A549 (cell line): ENCODE measurements at regions not wholly inside any gene's neighbourhood (a gene's known extent, or its start where the extent isn't known, plus 50 kb on each side); places are given as distances from the start of the nearest gene placed in this dataset.

Source experiments
- ATAC-seq, 2 experiments: fragments of 200-7000 bp in 1 of 2; fragments of >200 bp in 1 of 2; cut with Nextera tagmentation in 1 of 2; cut with Tn5 transposase in 1 of 2; 3 replicates each; pipeline versions ENCODE4 v1.8.0 to v1.9.1; 2018 to 2020; ENCODE audit warnings: mild to moderate bottlenecking in 1 of 2, moderate library complexity in 1 of 2
- CTCF ChIA-PET: fragments of 300-600 bp; sonication (Branson Sonifier 250); formaldehyde crosslinking; extraction: SDS; loops from one replicate; lab custom pipeline; 2021; ENCODE audit warnings: antibody characterized with exemption, inconsistent platforms; lab: Yijun Ruan, JAX
- POLR2A ChIA-PET: fragments of 350-600 bp; formaldehyde crosslinking; extraction: SDS; loops from one replicate; lab custom pipeline; 2021; ENCODE audit warnings: antibody characterized with exemption, inconsistent platforms; lab: Yijun Ruan, JAX
- DNase-seq, 2 experiments: peaks; one replicate each; pipeline versions ENCODE4 v3.0.0 to v3.0.0-alpha.2; 2011 to 2016; ENCODE audit warnings: low read depth in 1 of 2, low spot score in 1 of 2
- FAIRE-seq: peaks from 2 replicates; lab custom pipeline; 2011; peaks lifted over from hg19 to GRCh38; lab: Jason Lieb, UNC
- H3K27ac ChIP-seq, 2 experiments: fragments of >200 bp; sonication (Bioruptor Twin); formaldehyde crosslinking; 3 replicates each; pipeline ENCODE4 v1.5.1; 2016 to 2017
- H3K4me1 ChIP-seq: fragments of >200 bp; sonication (Bioruptor Twin); formaldehyde crosslinking; 3 replicates; pipeline ENCODE4 v1.6.1; 2016
- H3K4me2 ChIP-seq: fragments of >200 bp; sonication (Bioruptor Twin); formaldehyde crosslinking; 3 replicates; pipeline ENCODE4 v1.6.1; 2016
- H3K4me3 ChIP-seq: fragments of >200 bp; sonication (Bioruptor Twin); formaldehyde crosslinking; 3 replicates; pipeline ENCODE4 v1.5.1; 2016
- H3K9me3 ChIP-seq: fragments of >200 bp; sonication (Bioruptor Twin); formaldehyde crosslinking; 3 replicates; pipeline ENCODE4 v1.6.1; 2016
- ATOH8 ChIP-seq: fragments of 250-450 bp; sonication (Bioruptor Pico); IDR thresholded peaks from 2 replicates; pipeline ENCODE4 v1.5.0; 2020; ENCODE audit warnings: low read depth, mild to moderate bottlenecking, moderate library complexity
- BHLHE40 ChIP-seq: IDR thresholded peaks from 2 replicates; pipeline ENCODE4 v1.6.1; 2012; ENCODE audit warnings: low read depth, low read length, inconsistent platforms
- CHD4 ChIP-seq: fragments of 200-600 bp; sonication (generic); IDR thresholded peaks from 2 replicates; pipeline ENCODE4 v1.6.1; 2016; ENCODE audit warnings: antibody characterized with exemption, mild to moderate bottlenecking, borderline replicate concordance
- E2F6 ChIP-seq: IDR thresholded peaks from 2 replicates; pipeline ENCODE4 v1.6.1; 2012; ENCODE audit warnings: low read depth, borderline replicate concordance
- EHMT2 ChIP-seq: fragments of 200-600 bp; sonication (generic); IDR thresholded peaks from 2 replicates; pipeline ENCODE4 v1.6.1; 2016; ENCODE audit warnings: antibody characterized with exemption, low read depth, mild to moderate bottlenecking, moderate library complexity
- EP300 ChIP-seq, 2 experiments: fragments of >200 bp; sonication (Bioruptor Twin); formaldehyde crosslinking; IDR thresholded peaks; 2 replicates in 1 of 2; 3 replicates in 1 of 2; pipeline ENCODE4 v1.6.1; 2016 to 2017
- FOXS1 ChIP-seq: fragments of 250-450 bp; sonication (Bioruptor Pico); IDR thresholded peaks from 2 replicates; pipeline ENCODE4 v1.5.0; 2020; ENCODE audit warnings: mild to moderate bottlenecking, moderate library complexity
- HEYL ChIP-seq: fragments of 250-450 bp; sonication (Bioruptor Pico); IDR thresholded peaks from 2 replicates; pipeline ENCODE4 v1.8.0; 2021; ENCODE audit warnings: mild to moderate bottlenecking, moderate library complexity
- HOXA7 ChIP-seq: fragments of 250-450 bp; sonication (Bioruptor Pico); IDR thresholded peaks from 2 replicates; pipeline ENCODE4 v1.5.0; 2020; ENCODE audit warnings: mild to moderate bottlenecking, moderate library complexity
- HOXB5 ChIP-seq: fragments of 250-450 bp; sonication (Bioruptor Pico); IDR thresholded peaks from 2 replicates; pipeline ENCODE4 v1.5.0; 2020; ENCODE audit warnings: mild to moderate bottlenecking, moderate library complexity
- JUNB ChIP-seq: fragments of >200 bp; sonication (Bioruptor Twin); formaldehyde crosslinking; IDR thresholded peaks from 2 replicates; pipeline ENCODE4 v1.6.1; 2016
- KDM5A ChIP-seq: fragments of 200-600 bp; sonication (generic); IDR thresholded peaks from 2 replicates; pipeline ENCODE4 v1.6.1; 2016; ENCODE audit warnings: antibody characterized with exemption, mild to moderate bottlenecking
- MAFK ChIP-seq: fragments of 450-650 bp; IDR thresholded peaks from 2 replicates; pipeline ENCODE4 v1.6.1; 2014; ENCODE audit not compliant: partially characterized antibody
- MAX ChIP-seq: IDR thresholded peaks from 2 replicates; pipeline ENCODE4 v1.6.1; 2012
- MAZ ChIP-seq: fragments of 150-350 bp; IDR thresholded peaks from 2 replicates; pipeline ENCODE4 v1.6.1; 2014; ENCODE audit warnings: antibody characterized with exemption, low read depth, low read length, borderline replicate concordance
- MYC ChIP-seq: IDR thresholded peaks from 2 replicates; pipeline ENCODE4 v1.6.1; 2012; ENCODE audit warnings: mild to moderate bottlenecking, inconsistent platforms, low read length, improper control_type of control experiment, borderline replicate concordance
- NFE2L2 ChIP-seq: fragments of 150-350 bp; conservative IDR thresholded peaks from 2 replicates; pipeline ENCODE4 v1.6.1; 2014; ENCODE audit warnings: low read length
- NR3C1 ChIP-seq: fragments of >200 bp; sonication (Bioruptor Twin); formaldehyde crosslinking; IDR thresholded peaks from 3 replicates; pipeline ENCODE4 v1.6.1; 2017
- POLR2A ChIP-seq: IDR thresholded peaks from 2 replicates; pipeline ENCODE4 v1.6.1; 2012; ENCODE audit warnings: mild to moderate bottlenecking, low read length
- RAD21 ChIP-seq, 2 experiments: fragments of >200 bp in 1 of 2; sonication (Bioruptor Twin) in 1 of 2; formaldehyde crosslinking in 1 of 2; IDR thresholded peaks in 1 of 2; conservative IDR thresholded peaks in 1 of 2; 2 replicates in 1 of 2; 3 replicates in 1 of 2; pipeline ENCODE4 v1.6.1; 2012 to 2018; ENCODE audit warnings: inconsistent platforms in 1 of 2
- RCOR1 ChIP-seq: fragments of 150-350 bp; IDR thresholded peaks from 2 replicates; pipeline ENCODE4 v1.6.1; 2014; ENCODE audit warnings: antibody characterized with exemption, low read length, low read depth
- REST ChIP-seq: fragments of 200-600 bp; sonication (generic); IDR thresholded peaks from 2 replicates; pipeline ENCODE4 v1.6.1; 2016; ENCODE audit warnings: antibody characterized with exemption, mild to moderate bottlenecking, moderate library complexity
- RFX5 ChIP-seq: fragments of 450-650 bp; IDR thresholded peaks from 2 replicates; pipeline ENCODE4 v1.7.1; 2014; ENCODE audit warnings: antibody characterized with exemption, mild to moderate bottlenecking, moderate library complexity
- SMC3 ChIP-seq: fragments of >200 bp; sonication (Bioruptor Twin); formaldehyde crosslinking; IDR thresholded peaks from 3 replicates; pipeline ENCODE4 v1.6.1; 2018; ENCODE audit warnings: inconsistent platforms
- TFCP2L1 ChIP-seq: fragments of 250-450 bp; sonication (Bioruptor Pico); IDR thresholded peaks from 2 replicates; pipeline ENCODE4 v1.5.0; 2021; ENCODE audit warnings: mild to moderate bottlenecking
- USF2 ChIP-seq: fragments of 450-650 bp; IDR thresholded peaks from 2 replicates; pipeline ENCODE4 v1.6.1; 2014; ENCODE audit warnings: antibody characterized with exemption
- ZFP36 ChIP-seq: fragments of 450-650 bp; IDR thresholded peaks from 2 replicates; pipeline ENCODE4 v1.6.1; 2014; ENCODE audit warnings: borderline replicate concordance; ENCODE audit not compliant: partially characterized antibody
- ZSCAN20 ChIP-seq: fragments of 250-450 bp; sonication (Bioruptor Pico); IDR thresholded peaks from 2 replicates; pipeline ENCODE4 v1.8.0; 2022; ENCODE audit warnings: mild to moderate bottlenecking, moderate library complexity
- WGBS: methylation state at CpG from one replicate; pipeline ENCODE4 v1.1.6; 2017; ENCODE audit errors: missing lambda C conversion rate; 5-methylcytosine and 5-hydroxymethylcytosine counted together

GRCh38 chr1:79817031-79817560 lies 810.6 kb upstream of the ADGRL4 start:
- H3K27ac ChIP-seq: no peak overlapping the region
- ChIA-PET CTCF (no interaction called here), POLR2A (no interaction called here)
- H3K4me3 ChIP-seq: no peak overlapping the region
- H3K4me1 ChIP-seq: no peaks in the 10 kb centered on the region
- no peak for FAIRE-seq
- 28% methylated on average over 4 of the region's 4 CpGs for WGBS
- no peak for DNase-seq
- H3K9me3 ChIP-seq: no peaks in the 10 kb centered on the region
- no peak for TF ChIP-seq ZSCAN20
- no peak for TF ChIP-seq KDM5A
- no peak for TF ChIP-seq E2F6
- no peak for TF ChIP-seq ZFP36
- no peak for TF ChIP-seq MAZ
- no peak for TF ChIP-seq REST
- TF ChIP-seq RCOR1: no peak
- TF ChIP-seq MAX: no peak
- TF ChIP-seq RAD21 (conservative IDR thresholded peaks at IDR 0.05 in 1 of 2, IDR thresholded peaks at IDR 0.05 in 1 of 2): no peak
- no peak for TF ChIP-seq HOXB5 (CRISPR knock-in tag)
- no peak for TF ChIP-seq MAFK
- no peak for TF ChIP-seq ATOH8
- no peak for TF ChIP-seq JUNB
- no peak for TF ChIP-seq NFE2L2
- no peak overlapping the region for H3K4me2 ChIP-seq
- no peak for ATAC-seq

- FAIRE-seq (no peak), ATAC-seq (no peak), DNase-seq (no peak)
- Histone ChIP-seq H3K9me3 (no peaks in the 10 kb centered on the region), H3K4me2 (no peak overlapping the region), H3K27ac (no peak overlapping the region), H3K4me3 (no peak overlapping the region), H3K4me1 (no peaks in the 10 kb centered on the region)
- CTCF ChIA-PET: no interaction called here
- TF ChIP-seq SMC3 (no peak), EHMT2 (no peak), FOXS1 (CRISPR knock-in tag) (no peak), NR3C1 (no peak), ATOH8 (no peak), HEYL (no peak), MAZ (no peak), MAX (no peak), USF2 (no peak), HOXB5 (CRISPR knock-in tag) (no peak), KDM5A (no peak), EP300 (IDR thresholded peaks at IDR 0.05) (no peak), MYC (no peak), POLR2A (no peak), CHD4 (no peak), JUNB (no peak), BHLHE40 (no peak), HOXA7 (CRISPR knock-in tag) (no peak), RFX5 (no peak), TFCP2L1 (CRISPR knock-in tag) (no peak)
- POLR2A ChIA-PET: no interaction called here
- WGBS: 25% methylated on average over 3 of the region's 3 CpGs
Observed at GRCh38 chr1:79815115-79815514, 808.6 kb upstream of the ADGRL4 start.
